ENCODE measurements at regions not wholly inside any gene's neighbourhood (a gene's known extent, or its start where the extent isn't known, plus 50 kb on each side); places are given as distances from the start of the nearest gene placed in this dataset.

GRCh38 chr16:66197668-66198278 lies 168.7 kb upstream of the CDH5 start:
- Mint-ChIP-seq H3K4me1 (peaks cover 14% of the 10 kb centered on the region), H3K9me3 (no peaks in the 10 kb centered on the region), H3K36me3 (ENCODE audit: low read depth) (no peaks in the 10 kb centered on the region), H3K27me3 (ENCODE audit: insufficient read depth) (no peaks in the 10 kb centered on the region), H3K27ac (no peak overlapping the region), H3K4me3 (no peak overlapping the region)
- H3K9me3 ChIP-seq (ENCODE audit: control insufficient read depth, low read length), result no peaks in the 10 kb centered on the region
- H3K4me1 ChIP-seq (ENCODE audit: control insufficient read depth, insufficient read depth, low read length), result no peaks in the 10 kb centered on the region
- WGBS, 2 experiments (ENCODE audit: insufficient coverage in 1 of 2, insufficient read length in 1 of 2), result 97 to 100% methylated on average over 1 to 4 of the region's 4 CpGs
- H3K9ac ChIP-seq (ENCODE audit: extremely low read depth, low read length, poor library complexity, severe bottlenecking), result no peak overlapping the region
- no peaks in the 10 kb centered on the region for H3K36me3 ChIP-seq (ENCODE audit: control insufficient read depth, insufficient read depth, low read length)
- no peaks in the 10 kb centered on the region for H3K27me3 ChIP-seq (ENCODE audit: control insufficient read depth, insufficient read depth, low read length, poor library complexity, severe bottlenecking)
- H3K27ac ChIP-seq (ENCODE audit: low read depth, low read length), result no peak overlapping the region
- H3K4me3 ChIP-seq (ENCODE audit: low read length), result no peak overlapping the region
- no peak for DNase-seq
- TF ChIP-seq CTCF (conservative IDR thresholded peaks at IDR 0.05), result no peak

- H3K36me3 Mint-ChIP-seq (ENCODE audit: low read depth), result no peaks in the 10 kb centered on the region
- no peaks in the 10 kb centered on the region for H3K4me1 ChIP-seq (ENCODE audit: control insufficient read depth, insufficient read depth, low read length)
- peak; percentile 7 for DNase-seq
- no peaks in the 10 kb centered on the region for H3K9me3 ChIP-seq (ENCODE audit: control insufficient read depth, low read length)
- H3K9ac ChIP-seq (ENCODE audit: extremely low read depth, low read length, poor library complexity, severe bottlenecking), result no peak overlapping the region
- H3K36me3 ChIP-seq (ENCODE audit: control insufficient read depth, insufficient read depth, low read length), result no peaks in the 10 kb centered on the region
- H3K4me3 Mint-ChIP-seq, result no peak overlapping the region
- 83 to 94% methylated on average over 1 to 3 of the region's 3 CpGs for WGBS, 2 experiments (ENCODE audit: insufficient coverage in 1 of 2, insufficient read length in 1 of 2)
- H3K4me1 Mint-ChIP-seq, result peaks cover 14% of the 10 kb centered on the region
- H3K27ac ChIP-seq (ENCODE audit: low read depth, low read length), result no peak overlapping the region
- H3K4me3 ChIP-seq (ENCODE audit: low read length), result no peak overlapping the region
- no peaks in the 10 kb centered on the region for H3K27me3 ChIP-seq (ENCODE audit: control insufficient read depth, insufficient read depth, low read length, poor library complexity, severe bottlenecking)
- no peak overlapping the region for H3K27ac Mint-ChIP-seq
- no peak for TF ChIP-seq CTCF (conservative IDR thresholded peaks at IDR 0.05)
- no peaks in the 10 kb centered on the region for H3K27me3 Mint-ChIP-seq (ENCODE audit: insufficient read depth)
- H3K9me3 Mint-ChIP-seq, result no peaks in the 10 kb centered on the region
Observed at GRCh38 chr16:66196770-66197169, 169.7 kb upstream of the CDH5 start.

- Mint-ChIP-seq H3K4me3 (no peak overlapping the region), H3K27me3 (ENCODE audit: insufficient read depth) (no peaks in the 10 kb centered on the region), H3K4me1 (peaks cover 14% of the 10 kb centered on the region), H3K27ac (no peak overlapping the region), H3K9me3 (no peaks in the 10 kb centered on the region), H3K36me3 (ENCODE audit: low read depth) (no peaks in the 10 kb centered on the region)
- Histone ChIP-seq H3K27me3 (ENCODE audit: control insufficient read depth, insufficient read depth, low read length, poor library complexity, severe bottlenecking) (no peaks in the 10 kb centered on the region), H3K4me3 (ENCODE audit: low read length) (no peak overlapping the region), H3K9ac (ENCODE audit: extremely low read depth, low read length, poor library complexity, severe bottlenecking) (no peak overlapping the region), H3K9me3 (ENCODE audit: control insufficient read depth, low read length) (no peaks in the 10 kb centered on the region), H3K36me3 (ENCODE audit: control insufficient read depth, insufficient read depth, low read length) (no peaks in the 10 kb centered on the region), H3K4me1 (ENCODE audit: control insufficient read depth, insufficient read depth, low read length) (no peaks in the 10 kb centered on the region), H3K27ac (ENCODE audit: low read depth, low read length) (no peak overlapping the region)
- no peak for TF ChIP-seq CTCF (conservative IDR thresholded peaks at IDR 0.05)
- DNase-seq, result peak; percentile 8
Observed at GRCh38 chr16:66194866-66195265, 171.6 kb upstream of the CDH5 start.

Data from endodermal cell (in vitro differentiated cells).